ENCODE measurements at regions not wholly inside any gene's neighbourhood (a gene's known extent, or its start where the extent isn't known, plus 50 kb on each side); places are given as distances from the start of the nearest gene placed in this dataset.
"Not testable (repeated sequence)": the region's sequence is repeated elsewhere in the genome, so short reads cannot be mapped to it uniquely, and the experiment has no call there.

GRCh38 chr16:25637236-25637635 is 54.5 kb upstream of the HS3ST4 start:
- H3K4me1 Mint-ChIP-seq (ENCODE audit: low read depth in 2 of 2) = no peaks in the 10 kb centered on the region
- no peak for ATAC-seq
- peaks cover 2 to 22% of the 10 kb centered on the region in 2 donors for H3K27me3 Mint-ChIP-seq
- peaks cover 3% of the 10 kb centered on the region for H3K9me3 Mint-ChIP-seq
- no peak for DNase-seq (ENCODE audit: low spot score)
- H3K36me3 Mint-ChIP-seq = no peaks in the 10 kb centered on the region
- no peak overlapping the region for H3K4me3 Mint-ChIP-seq
- H3K27ac Mint-ChIP-seq = no peak overlapping the region

GRCh38 chr16:25636662-25637061 is 55.1 kb upstream of the HS3ST4 start:
- DNase-seq (ENCODE audit: low spot score) = no peak
- no peak overlapping the region for H3K27ac Mint-ChIP-seq
- H3K4me3 Mint-ChIP-seq = no peak overlapping the region
- peaks cover 4 to 27% of the 10 kb centered on the region in 2 donors for H3K27me3 Mint-ChIP-seq
- H3K36me3 Mint-ChIP-seq = no peaks in the 10 kb centered on the region
- no peak for ATAC-seq
- peaks cover 3% of the 10 kb centered on the region for H3K9me3 Mint-ChIP-seq
- no peaks in the 10 kb centered on the region for H3K4me1 Mint-ChIP-seq (ENCODE audit: low read depth in 2 of 2)

- Mint-ChIP-seq H3K9me3 (peaks cover 3% of the 10 kb centered on the region), H3K27ac (no peak overlapping the region), H3K4me3 (no peak overlapping the region), H3K4me1 (ENCODE audit: low read depth in 2 of 2) (no peaks in the 10 kb centered on the region), H3K36me3 (no peaks in the 10 kb centered on the region), H3K27me3 (peaks cover 4 to 28% of the 10 kb centered on the region in 2 donors)
- DNase-seq (ENCODE audit: low spot score) (no peak), ATAC-seq (no peak)
Measured at GRCh38 chr16:25635454-25635853, 56.3 kb upstream of the HS3ST4 start.

- peaks cover 4 to 16% of the 10 kb centered on the region in 2 donors for H3K27me3 Mint-ChIP-seq
- H3K4me1 Mint-ChIP-seq (ENCODE audit: low read depth in 2 of 2) = no peaks in the 10 kb centered on the region
- no peak overlapping the region for H3K27ac Mint-ChIP-seq
- peaks cover 3% of the 10 kb centered on the region for H3K9me3 Mint-ChIP-seq
- DNase-seq (ENCODE audit: low spot score) (no peak), ATAC-seq (no peak)
- no peak overlapping the region for H3K4me3 Mint-ChIP-seq
- no peaks in the 10 kb centered on the region for H3K36me3 Mint-ChIP-seq
Measured at GRCh38 chr16:25633549-25633948, 58.2 kb upstream of the HS3ST4 start.

GRCh38 chr16:25628766-25629165 is 63.0 kb upstream of the HS3ST4 start:
- H3K36me3 Mint-ChIP-seq = no peaks in the 10 kb centered on the region
- H3K4me3 Mint-ChIP-seq = no peak overlapping the region
- no peak for ATAC-seq
- H3K27me3 Mint-ChIP-seq = peaks cover 4 to 9% of the 10 kb centered on the region in 2 donors
- H3K27ac Mint-ChIP-seq = no peak overlapping the region
- no peaks in the 10 kb centered on the region for H3K4me1 Mint-ChIP-seq (ENCODE audit: low read depth in 2 of 2)
- DNase-seq (ENCODE audit: low spot score) = no peak
- no peaks in the 10 kb centered on the region for H3K9me3 Mint-ChIP-seq

- no peak for ATAC-seq
- H3K4me3 Mint-ChIP-seq = no peak overlapping the region
- H3K27ac Mint-ChIP-seq = no peak overlapping the region
- H3K9me3 Mint-ChIP-seq = no peaks in the 10 kb centered on the region
- H3K27me3 Mint-ChIP-seq = peaks cover 6 to 11% of the 10 kb centered on the region in 2 donors
- DNase-seq (ENCODE audit: low spot score) = no peak
- no peaks in the 10 kb centered on the region for H3K36me3 Mint-ChIP-seq
- H3K4me1 Mint-ChIP-seq (ENCODE audit: low read depth in 2 of 2) = no peaks in the 10 kb centered on the region
Measured at GRCh38 chr16:25627641-25628040, 64.1 kb upstream of the HS3ST4 start.

- no peaks in the 10 kb centered on the region for H3K36me3 Mint-ChIP-seq
- no peaks in the 10 kb centered on the region for H3K4me1 Mint-ChIP-seq (ENCODE audit: low read depth in 2 of 2)
- DNase-seq (ENCODE audit: low spot score) (no peak), ATAC-seq (no peak)
- H3K9me3 Mint-ChIP-seq = no peaks in the 10 kb centered on the region
- H3K27me3 Mint-ChIP-seq = peaks cover 4 to 8% of the 10 kb centered on the region in 2 donors
- H3K4me3 Mint-ChIP-seq = no peak overlapping the region
- H3K27ac Mint-ChIP-seq = no peak overlapping the region
Measured at GRCh38 chr16:25626172-25626571, 65.6 kb upstream of the HS3ST4 start.

- DNase-seq (ENCODE audit: low spot score) = no peak
- ATAC-seq = no peak
- Mint-ChIP-seq H3K4me1 (ENCODE audit: low read depth in 2 of 2) (no peaks in the 10 kb centered on the region), H3K27ac (no peak overlapping the region), H3K9me3 (no peaks in the 10 kb centered on the region), H3K27me3 (peaks cover 4 to 8% of the 10 kb centered on the region in 2 donors), H3K36me3 (no peaks in the 10 kb centered on the region), H3K4me3 (no peak overlapping the region)
Measured at GRCh38 chr16:25625620-25626019, 66.1 kb upstream of the HS3ST4 start.

GRCh38 chr16:25614716-25615265 is 77.0 kb upstream of the HS3ST4 start:
- no peak for DNase-seq (ENCODE audit: low spot score)
- no peaks in the 10 kb centered on the region for H3K4me1 Mint-ChIP-seq (ENCODE audit: low read depth in 2 of 2)
- H3K9me3 Mint-ChIP-seq = peaks cover 2% of the 10 kb centered on the region
- H3K27me3 Mint-ChIP-seq = peaks cover 2 to 5% of the 10 kb centered on the region in 2 donors
- no peak overlapping the region for H3K27ac Mint-ChIP-seq
- no peak for ATAC-seq
- no peak overlapping the region for H3K4me3 Mint-ChIP-seq
- H3K36me3 Mint-ChIP-seq = no peaks in the 10 kb centered on the region

- DNase-seq (ENCODE audit: low spot score) (no peak), ATAC-seq (no peak)
Measured at GRCh38 chr16:25613931-25614330, 77.8 kb upstream of the HS3ST4 start.

GRCh38 chr16:25608002-25608401 is 83.8 kb upstream of the HS3ST4 start:
- ATAC-seq = no peak
- peaks cover 0 to 13% of the 10 kb centered on the region in 2 donors for H3K27me3 Mint-ChIP-seq
- H3K36me3 Mint-ChIP-seq = peaks cover 5% of the 10 kb centered on the region
- no peak overlapping the region for H3K27ac Mint-ChIP-seq
- no peak for DNase-seq (ENCODE audit: low spot score)
- H3K4me1 Mint-ChIP-seq (ENCODE audit: low read depth in 2 of 2) = no peaks in the 10 kb centered on the region
- no peaks in the 10 kb centered on the region for H3K9me3 Mint-ChIP-seq
- no peak overlapping the region for H3K4me3 Mint-ChIP-seq

More at GRCh38 chr16:25613931-25614330, 77.8 kb upstream of the HS3ST4 start:
- Mint-ChIP-seq H3K36me3 (no peaks in the 10 kb centered on the region), H3K4me3 (no peak overlapping the region), H3K27me3 (peaks cover 2 to 5% of the 10 kb centered on the region in 2 donors), H3K9me3 (peaks cover 2% of the 10 kb centered on the region), H3K27ac (no peak overlapping the region), H3K4me1 (ENCODE audit: low read depth in 2 of 2) (no peaks in the 10 kb centered on the region)

GRCh38 chr16:25606069-25606468 is 85.7 kb upstream of the HS3ST4 start:
- ATAC-seq = no peak
- peaks cover 0 to 20% of the 10 kb centered on the region in 2 donors for H3K27me3 Mint-ChIP-seq
- H3K27ac Mint-ChIP-seq = no peak overlapping the region
- H3K4me1 Mint-ChIP-seq (ENCODE audit: low read depth in 2 of 2) = no peaks in the 10 kb centered on the region
- peaks cover 5% of the 10 kb centered on the region for H3K36me3 Mint-ChIP-seq
- no peaks in the 10 kb centered on the region for H3K9me3 Mint-ChIP-seq
- H3K4me3 Mint-ChIP-seq = no peak overlapping the region
- DNase-seq (ENCODE audit: low spot score) = no peak

- no peak for ATAC-seq
- H3K36me3 Mint-ChIP-seq = peaks cover 5% of the 10 kb centered on the region
- no peak overlapping the region for H3K4me3 Mint-ChIP-seq
Measured at GRCh38 chr16:25605381-25605780, 86.4 kb upstream of the HS3ST4 start.

GRCh38 chr16:25601306-25601705 is 90.5 kb upstream of the HS3ST4 start:
- not testable (repeated sequence) for H3K36me3 Mint-ChIP-seq; H3K4me3 Mint-ChIP-seq; H3K27ac Mint-ChIP-seq; DNase-seq (ENCODE audit: low spot score); H3K4me1 Mint-ChIP-seq (ENCODE audit: low read depth in 2 of 2); H3K9me3 Mint-ChIP-seq; ATAC-seq
- H3K27me3 Mint-ChIP-seq = peaks cover 0 to 26% of the 10 kb centered on the region in 2 donors

More at GRCh38 chr16:25605381-25605780, 86.4 kb upstream of the HS3ST4 start:
- Mint-ChIP-seq H3K27me3 (peaks cover 0 to 20% of the 10 kb centered on the region in 2 donors), H3K27ac (no peak overlapping the region), H3K4me1 (ENCODE audit: low read depth in 2 of 2) (no peaks in the 10 kb centered on the region), H3K9me3 (no peaks in the 10 kb centered on the region)
- DNase-seq (ENCODE audit: low spot score) = no peak

- Mint-ChIP-seq H3K27ac (no peak overlapping the region), H3K9me3 (no peaks in the 10 kb centered on the region), H3K4me1 (ENCODE audit: low read depth in 2 of 2) (no peaks in the 10 kb centered on the region), H3K36me3 (no peaks in the 10 kb centered on the region), H3K4me3 (no peak overlapping the region), H3K27me3 (peaks cover under 1 to 6% of the 10 kb centered on the region in 2 donors)
- ATAC-seq (no peak), DNase-seq (ENCODE audit: low spot score) (no peak)
Measured at GRCh38 chr16:25596194-25596593, 95.6 kb upstream of the HS3ST4 start.
